Epidermal melanocyte (primary cell): ENCODE measurements at regions not wholly inside any gene's neighbourhood (a gene's known extent, or its start where the extent isn't known, plus 50 kb on each side); places are given as distances from the start of the nearest gene placed in this dataset.

Source experiments
- DNase-seq: peaks from one replicate; pipeline ENCODE4 v3.0.0; 2011; ENCODE audit warnings: low spot score; ENCODE audit not compliant: insufficient read length

DNA sequence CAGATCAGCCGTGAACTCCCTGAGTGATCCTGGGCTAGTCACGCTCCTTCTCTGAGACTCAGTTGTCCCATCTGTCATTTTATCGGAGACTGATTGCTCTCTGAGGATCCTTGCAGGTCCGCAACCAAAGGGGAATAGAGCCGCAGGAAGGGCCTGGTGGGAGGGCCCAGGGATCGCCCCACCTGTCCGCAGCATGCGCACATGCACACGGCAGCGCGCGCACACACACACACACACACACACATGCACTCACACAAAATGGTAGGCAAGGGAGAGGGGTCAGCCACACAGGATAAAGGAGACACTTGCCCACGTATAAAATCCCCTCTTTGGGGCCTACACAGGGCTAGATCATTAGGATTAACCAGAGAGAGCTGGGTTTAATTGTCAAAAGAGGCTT is 95.6 kb upstream of the FOXP4 start:
- no peak for DNase-seq

DNA sequence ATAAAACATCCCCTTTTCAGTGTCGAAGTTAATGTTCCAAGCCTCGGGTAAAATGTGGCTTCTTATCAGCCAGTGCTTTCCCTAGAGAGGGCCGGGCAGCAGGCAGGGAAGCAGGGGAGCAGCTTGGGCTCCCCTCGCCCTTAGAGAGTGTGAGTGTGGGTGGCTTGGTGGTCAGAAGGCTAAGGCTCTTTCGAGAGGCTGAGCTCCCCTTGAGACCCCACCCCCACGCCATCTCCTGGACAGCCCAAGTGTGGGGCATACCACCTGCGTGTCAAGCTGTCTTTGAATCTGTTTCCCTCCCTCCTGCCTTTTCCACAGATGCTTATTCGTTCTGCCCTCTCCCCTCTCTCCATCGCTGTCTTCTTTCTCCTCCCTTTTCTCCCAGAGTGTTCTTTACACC is 95.1 kb upstream of the FOXP4 start:
- no peak for DNase-seq

DNA sequence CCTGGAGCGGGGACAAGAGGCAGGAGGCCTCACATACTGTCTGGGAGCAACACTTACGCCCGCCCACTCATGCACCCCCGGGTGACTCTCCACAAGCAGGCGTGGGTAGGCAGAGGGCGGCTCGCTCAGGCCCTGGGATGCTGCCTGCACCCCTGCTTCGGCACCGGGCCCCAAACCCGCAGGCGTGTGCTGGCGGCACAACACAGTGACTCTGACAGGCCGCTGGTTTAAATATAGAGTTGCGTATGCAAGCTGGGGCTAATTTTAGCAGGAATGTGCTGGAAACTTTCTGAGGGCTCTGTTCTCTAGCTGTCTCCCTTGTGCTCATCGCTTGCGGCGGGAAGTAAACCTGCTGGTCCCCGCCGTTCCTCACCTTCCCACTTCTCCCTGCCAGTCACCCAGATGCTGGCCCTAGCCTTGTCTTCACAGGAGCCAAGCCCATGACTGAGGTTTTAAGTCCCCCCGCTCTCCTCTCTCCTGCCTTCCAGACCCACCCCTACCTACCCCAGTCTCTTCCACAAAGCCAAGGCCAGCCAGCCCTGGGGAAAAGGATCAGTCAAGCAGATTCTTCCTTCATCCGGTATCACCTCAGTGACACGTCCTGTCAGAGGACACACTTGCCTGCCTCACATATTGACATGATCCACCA is 94.5 kb upstream of the FOXP4 start:
- DNase-seq: no peak

DNA sequence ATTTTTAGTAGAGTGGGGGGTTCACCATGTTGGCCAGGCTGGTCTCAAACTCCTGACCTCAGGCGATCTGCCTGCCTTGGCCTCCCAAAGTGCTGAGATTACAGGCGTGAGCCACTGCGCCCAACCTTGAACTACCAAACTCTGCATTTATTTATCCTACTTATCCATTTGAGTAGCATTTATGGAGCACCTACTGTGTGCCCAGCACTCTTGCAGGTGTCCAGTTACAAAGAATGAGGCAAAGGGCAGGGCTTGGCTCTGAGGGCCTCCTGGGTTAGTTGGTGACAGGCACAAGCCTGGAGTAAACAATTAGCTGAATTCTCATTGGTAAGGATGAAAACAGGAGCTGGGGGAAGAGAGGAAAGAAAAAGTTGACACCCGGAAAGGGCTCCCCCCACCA is 93.4 kb upstream of the FOXP4 start:
- DNase-seq: no peak

DNA sequence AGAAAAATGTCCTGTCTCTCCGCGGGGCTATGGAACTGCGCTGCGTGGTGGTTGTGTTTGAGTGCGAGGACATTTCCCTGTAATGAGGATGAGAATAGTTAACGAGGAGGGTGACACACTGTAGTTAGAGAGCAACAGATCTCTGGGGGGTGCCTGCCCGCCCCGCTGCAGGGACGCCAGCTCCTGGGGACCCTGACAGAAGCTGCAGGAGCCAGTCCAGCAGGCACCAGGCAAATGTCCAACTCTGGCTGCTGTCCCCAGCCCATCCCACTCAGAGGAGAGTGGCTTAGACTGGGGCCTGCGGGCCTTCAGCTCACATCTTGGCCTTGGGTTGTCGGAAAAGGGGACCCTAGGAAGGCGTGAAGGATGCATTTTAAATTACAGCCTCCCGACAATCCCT is 92.9 kb upstream of the FOXP4 start:
- no peak for DNase-seq

DNA sequence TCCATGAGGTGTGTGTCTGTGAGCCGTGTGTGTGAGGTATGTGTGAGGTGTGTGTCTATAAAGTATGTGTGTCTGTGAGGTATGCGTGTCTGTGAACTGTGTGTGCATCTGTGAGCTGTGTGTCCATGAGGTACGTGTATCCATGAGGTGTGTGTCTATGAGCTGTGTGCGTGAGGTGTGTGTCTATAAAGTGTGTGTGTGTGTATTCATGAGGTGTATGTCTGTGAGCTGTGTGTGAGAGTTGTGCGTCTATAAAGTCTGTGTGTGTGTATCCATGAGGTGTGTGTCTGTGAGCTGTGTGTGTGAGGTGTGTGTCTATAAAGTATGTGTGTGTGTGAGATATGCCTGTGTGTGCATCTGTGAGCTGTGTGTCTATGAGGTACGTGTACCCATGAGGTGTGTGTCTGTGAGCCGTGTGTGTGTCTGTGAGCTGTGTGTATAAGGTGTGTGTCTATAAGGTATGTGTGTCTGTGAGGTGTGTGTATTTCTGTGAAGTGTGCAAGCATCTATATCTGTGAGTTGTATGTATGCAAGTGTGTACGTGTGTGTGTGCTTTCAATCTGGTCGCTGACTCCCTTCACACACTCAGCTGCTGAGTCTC is 91.9 kb upstream of the FOXP4 start:
- DNase-seq: no peak

DNA sequence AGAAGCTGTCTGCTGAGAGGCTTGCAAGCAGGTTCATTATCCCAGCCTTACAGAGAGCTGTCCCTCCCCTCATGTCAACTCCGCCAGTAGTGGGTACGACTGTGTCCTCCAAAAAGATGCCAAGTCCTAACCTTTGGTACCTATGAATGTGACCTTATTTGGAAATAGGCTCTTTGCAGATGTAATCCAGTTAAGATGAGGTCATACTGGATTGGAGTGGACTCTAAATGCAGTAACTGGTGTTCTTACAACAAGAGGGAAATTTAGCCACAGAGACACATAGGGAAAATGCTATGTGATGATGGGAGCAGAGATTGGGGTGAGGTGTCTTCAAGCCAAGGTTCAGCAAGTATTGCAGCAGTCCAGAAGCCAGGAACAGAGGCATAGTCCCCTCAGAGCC is 90.8 kb upstream of the FOXP4 start:
- DNase-seq: no peak

DNA sequence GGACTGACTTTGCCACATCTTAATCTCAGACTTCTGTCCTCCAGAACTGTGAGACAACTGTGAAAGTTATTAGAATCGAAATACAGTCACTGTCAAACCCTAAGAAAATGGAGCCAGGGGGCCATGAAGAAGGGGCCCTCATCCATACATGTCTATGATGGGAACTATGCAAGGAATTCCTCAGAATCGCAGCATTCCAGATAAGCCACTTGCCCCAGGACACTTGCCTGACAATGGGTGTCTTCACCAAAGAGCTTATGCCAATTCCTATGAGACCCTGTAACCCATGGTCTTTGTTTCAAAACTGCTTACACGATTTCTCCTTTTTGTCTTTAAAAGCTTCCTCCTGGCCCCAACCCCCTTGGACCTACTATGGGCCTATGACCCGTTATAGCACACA is 90.4 kb upstream of the FOXP4 start:
- no peak for DNase-seq

DNA sequence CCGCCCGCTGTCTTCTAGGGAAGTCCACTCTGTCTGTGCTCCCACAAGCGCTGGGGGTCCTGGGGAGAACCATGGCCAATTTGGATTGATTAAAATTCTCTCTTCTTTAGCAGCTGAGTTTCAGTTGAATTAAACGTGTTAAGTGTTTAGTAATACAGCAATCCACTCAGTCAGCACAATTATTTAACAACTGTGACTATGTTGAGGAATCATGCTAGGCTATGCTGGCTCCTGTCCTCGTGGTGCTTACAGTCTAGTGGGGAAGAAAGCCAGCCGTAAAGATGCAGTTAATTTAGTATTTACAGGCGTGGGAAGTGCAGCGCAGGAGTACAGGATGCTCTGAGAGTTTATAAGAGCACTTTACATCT is 88.9 kb upstream of the FOXP4 start:
- DNase-seq: no peak

DNA sequence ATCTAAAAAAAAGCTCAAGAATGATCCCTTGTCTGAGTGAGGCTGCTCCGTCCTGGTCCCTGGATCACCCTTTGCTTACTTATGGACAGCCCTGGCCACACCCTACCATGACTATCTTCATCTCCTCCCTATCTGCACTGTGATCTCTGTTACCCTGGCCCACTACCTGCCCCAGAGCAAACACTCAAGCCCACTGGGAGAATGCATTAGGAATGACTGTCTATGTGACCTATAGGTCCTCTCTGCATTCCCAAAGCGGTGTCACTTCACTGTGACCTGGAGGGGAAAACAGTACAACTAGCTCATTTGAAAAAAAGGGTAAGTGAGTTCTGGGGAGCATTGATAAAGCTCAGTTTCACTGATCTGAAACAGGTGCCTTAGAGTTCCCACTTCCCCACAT is 86.4 kb upstream of the FOXP4 start:
- DNase-seq: no peak

DNA sequence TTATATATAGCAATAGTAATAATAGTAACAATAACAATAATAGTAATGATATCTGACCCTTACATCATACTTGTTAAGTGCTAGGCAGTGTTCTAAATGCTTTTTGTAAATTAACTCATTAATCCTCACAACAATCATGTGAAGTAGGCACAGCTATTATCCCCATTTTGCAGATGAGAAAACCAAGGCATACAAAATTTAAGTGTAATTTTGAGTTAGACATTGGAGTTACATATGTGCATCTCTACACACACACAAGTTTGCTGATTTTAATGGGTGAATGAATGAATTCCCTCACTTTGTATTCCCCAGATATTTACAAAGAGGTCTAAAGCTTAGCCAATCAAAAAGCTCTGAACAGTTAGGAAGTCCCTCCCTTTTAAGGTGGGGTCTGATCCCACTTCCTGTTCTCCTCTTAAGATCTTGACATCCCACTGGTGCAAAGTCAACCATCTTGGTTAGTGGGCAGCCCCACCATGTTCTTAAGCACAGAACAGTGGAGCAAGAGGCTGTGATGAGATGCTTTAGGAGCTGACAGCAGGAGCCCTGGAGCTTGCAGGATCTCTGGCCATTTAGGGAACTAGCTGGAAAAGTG is 85.3 kb upstream of the FOXP4 start:
- DNase-seq: no peak

DNA sequence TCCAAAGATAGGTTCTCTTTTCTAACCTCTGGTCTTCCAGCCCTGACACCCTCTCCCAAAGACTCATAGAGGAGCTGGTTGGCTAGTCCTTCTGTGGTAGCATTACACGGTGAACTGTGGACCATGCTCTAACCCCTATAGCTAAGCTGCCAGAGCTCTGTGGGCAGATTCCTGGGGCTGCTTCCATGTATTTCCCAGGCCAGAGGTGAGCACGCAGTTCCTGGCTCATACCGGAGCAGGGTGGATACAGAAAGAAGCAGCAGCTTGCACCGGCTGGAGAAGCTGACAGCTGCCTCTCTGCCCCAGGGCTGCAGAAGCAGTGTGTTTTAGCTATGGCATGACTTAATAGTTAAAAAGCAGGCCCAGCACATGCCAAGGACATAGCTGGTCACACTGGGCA is 84.1 kb upstream of the FOXP4 start:
- DNase-seq: no peak

DNA sequence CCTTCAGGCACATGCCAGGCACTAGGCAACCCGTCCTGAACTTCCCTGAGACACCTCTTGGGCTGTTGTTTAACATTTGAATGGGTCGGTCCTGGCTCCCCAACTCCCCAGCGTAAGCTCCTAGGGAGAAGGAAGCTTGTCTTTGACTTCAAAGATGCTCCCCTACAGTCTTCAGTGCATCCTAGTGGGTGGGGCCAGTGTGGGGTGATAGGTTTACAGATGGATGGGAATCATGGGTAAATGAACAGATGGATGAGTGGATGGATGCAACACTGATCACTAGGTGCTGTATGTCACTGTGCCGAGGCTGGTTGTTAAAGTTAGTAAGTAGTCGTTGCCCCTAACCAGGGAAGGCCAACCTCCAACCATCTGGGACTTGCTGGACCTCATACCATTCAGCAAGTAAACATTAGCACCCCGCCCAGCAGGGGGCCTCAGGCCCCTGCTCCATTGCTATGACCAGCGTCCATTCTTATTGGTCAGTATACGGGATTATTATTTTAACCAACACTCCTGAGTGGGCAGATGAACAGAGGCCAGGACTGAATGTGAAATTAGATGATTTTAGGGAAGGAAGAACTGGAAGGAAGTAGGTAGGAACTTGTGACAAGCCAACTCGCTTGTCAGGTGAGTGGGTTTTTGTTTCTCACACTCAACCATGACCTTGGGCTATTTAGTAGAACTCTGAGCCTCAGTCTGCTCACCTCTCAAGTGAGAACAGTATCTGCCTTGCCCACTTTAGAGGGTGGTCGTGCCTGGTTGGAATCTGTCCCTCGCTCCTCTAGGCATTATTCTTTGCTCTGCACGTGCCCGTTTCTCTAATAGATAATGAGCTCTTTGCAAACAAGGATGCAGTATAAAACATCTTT is 82.9 kb upstream of the FOXP4 start:
- DNase-seq: peak; percentile 53

DNA sequence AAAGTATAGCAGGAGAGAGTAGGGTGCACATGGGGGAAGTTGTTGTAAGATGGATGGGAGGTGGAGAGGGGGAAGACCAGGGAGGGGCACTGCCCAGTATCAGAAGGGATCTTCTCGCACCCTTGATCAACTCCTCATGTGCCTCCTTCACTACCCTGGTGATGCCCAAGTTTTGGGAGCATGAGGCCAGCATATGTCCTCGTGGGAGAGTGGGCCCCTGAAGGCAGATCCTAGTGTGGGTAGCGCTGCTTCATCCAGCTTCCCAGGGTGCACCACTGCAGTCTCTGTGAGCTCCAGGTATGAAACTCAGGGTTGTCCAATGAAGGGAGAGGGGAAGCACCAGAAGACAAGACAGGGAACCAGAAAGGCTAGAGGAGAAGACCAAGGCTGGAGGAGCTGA is 82.2 kb upstream of the FOXP4 start:
- DNase-seq: peak; percentile 15

DNA sequence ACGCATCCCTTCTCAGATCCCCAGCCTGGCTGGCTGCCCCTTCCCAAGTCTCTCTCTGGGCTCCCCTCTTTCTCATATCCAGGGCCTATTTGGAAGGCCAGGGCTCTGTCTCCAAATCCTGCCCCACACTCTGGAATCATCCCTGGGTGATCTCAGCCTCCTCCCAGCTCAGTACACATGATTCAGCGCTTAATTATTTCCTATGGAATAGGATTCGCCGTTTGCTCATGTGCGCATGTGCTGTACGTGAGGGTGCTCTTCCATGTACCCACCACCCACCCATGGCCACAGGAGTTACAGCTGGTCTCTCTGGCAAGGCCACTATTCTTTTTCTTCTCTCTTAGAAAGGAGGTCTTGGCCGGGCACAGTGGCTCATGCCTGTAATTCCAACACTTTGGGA is 81.7 kb upstream of the FOXP4 start:
- peak; percentile 13 for DNase-seq

DNA sequence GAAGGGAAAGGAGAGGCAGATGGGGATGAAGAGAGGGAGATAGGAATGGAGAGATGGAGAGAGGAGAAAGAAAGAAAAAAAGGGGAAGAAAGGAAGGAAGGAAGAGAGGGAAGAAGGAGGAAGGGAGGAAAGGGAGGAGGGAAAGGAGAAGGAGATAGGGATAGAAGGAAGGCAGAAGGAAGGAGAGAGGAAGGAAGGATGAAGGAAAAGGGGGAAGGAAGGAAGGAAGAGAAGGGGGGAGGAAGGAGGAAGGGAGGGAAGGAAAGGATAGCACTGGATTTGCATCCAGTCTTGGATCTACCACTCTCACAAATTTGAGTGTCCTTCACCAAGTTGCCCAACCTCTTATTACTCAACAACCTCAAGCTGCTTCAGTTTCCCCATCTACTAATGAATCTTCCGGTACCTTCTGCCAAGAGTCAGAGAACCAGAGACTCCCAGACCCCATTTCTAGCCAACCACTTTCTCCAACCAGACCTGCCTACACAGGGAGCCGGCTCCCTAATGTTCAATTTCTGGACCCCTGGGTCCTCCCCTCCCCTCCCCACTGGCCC is 79.7 kb upstream of the FOXP4 start:
- DNase-seq: no peak

DNA sequence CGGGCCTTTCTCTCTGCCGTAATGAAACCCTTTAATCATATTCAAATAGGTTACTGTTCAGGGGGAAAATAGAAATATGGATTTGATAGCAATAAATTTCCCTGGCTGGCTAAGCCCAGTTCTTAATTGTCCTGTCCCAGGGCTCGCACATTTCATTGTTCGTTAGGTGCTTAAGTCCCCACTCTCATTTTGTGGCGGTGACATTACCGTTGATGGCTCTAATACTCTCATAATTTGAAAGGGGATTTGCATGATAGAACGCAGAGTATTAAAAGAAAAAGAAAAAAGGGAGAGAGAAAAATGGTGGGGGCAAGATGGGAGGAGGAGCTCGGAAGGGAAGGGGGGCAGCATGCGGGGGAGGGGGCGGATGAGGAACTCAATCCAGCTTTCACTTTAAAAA is 79.1 kb upstream of the FOXP4 start:
- DNase-seq: no peak

DNA sequence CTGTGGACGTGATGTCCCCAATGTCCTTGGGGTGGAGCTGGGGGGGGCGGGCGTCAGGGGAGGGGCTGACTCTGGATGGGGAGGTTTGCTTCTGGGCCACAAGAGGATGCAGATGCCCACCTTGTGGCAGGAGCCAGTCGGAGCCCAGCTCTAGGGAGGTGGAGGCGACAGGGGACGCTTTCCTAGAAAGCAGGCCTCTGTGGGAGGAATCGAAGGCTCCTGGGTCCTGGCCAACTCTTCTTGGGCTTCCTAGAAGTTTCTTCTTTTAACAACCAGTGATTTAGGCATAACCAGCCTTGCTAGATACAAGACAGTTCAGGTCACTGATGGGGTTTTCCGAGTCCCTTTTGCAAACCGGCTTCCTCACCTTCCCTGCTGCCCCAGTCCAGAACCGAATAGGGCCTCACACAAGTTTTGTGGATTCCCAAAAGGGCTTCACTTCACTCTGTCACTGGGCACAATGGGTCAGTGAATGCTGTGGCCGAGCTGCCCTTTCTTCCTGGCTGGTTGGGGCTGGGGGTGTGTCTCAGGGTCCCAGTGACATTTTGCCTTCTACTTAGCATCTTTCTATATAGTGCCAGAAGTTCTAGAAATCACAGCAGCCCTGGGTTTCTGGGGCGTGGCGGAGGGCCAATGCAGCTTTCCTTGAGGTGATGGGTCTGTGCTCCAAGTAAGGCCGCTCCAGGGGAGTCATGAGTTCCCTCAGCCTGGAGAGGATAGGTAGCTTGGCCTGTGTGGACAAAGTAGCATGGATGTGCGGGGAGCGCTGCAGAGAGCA is 78.4 kb upstream of the FOXP4 start:
- no peak for DNase-seq

DNA sequence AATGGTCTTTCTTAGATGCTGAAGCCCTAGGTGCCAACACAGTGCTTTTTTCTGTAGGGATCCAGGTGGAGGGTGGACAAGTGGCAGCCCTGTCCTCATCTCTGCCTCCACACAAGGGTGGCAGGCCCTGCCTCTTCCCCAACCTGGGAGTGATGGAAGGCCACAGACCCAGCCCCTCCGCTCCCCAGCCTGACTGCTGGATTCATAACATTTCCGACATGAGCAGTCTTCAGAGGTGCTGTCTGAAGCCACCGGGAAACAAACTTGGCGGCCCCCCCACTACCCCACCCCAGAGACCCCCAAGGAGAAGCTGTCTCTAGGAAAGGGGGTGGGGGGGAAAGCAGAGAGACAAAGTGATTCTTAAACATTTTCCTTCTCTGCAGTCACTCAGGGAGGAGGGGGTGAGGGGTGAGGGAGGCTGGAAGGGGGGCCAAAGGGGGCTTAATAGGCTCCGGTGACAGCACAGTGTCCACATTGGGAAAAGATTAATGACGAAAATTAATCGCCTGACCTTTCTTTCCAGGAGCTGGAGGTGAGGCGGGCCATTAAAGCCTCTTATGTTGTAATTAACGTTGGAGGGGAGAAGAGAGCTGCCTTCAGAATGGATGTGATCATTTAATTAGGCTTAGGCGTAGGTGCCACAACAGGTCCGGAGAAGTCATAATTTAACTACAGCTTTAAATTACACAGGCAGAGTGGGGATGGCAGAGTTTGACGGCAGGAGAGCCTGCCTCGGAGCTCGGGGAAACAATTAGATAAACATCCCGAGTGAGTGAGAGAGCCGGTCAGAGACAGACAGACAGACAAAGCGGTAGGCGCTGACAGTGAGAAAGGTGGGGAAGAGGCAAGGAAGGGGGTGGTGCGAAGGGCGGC is 76.8 kb upstream of the FOXP4 start:
- no peak for DNase-seq

DNA sequence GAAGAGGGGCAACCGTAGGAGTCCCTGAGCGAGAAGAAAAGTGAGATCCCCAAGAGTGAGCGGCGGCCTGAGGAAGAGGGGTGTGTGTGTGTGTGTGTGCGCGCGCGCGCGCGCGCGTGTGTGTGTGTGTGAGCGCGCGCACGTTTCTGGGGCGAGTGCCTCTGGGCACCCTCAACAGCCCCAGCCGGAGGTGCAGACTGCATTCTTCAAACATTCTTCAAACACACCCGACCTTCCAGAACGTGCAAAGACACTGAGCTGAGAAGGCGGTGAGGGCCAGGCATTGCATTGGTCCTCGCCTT is 76.2 kb upstream of the FOXP4 start:
- DNase-seq: no peak
